ENCODE measurements at regions not wholly inside any gene's neighbourhood (a gene's known extent, or its start where the extent isn't known, plus 50 kb on each side); places are given as distances from the start of the nearest gene placed in this dataset.

DNA sequence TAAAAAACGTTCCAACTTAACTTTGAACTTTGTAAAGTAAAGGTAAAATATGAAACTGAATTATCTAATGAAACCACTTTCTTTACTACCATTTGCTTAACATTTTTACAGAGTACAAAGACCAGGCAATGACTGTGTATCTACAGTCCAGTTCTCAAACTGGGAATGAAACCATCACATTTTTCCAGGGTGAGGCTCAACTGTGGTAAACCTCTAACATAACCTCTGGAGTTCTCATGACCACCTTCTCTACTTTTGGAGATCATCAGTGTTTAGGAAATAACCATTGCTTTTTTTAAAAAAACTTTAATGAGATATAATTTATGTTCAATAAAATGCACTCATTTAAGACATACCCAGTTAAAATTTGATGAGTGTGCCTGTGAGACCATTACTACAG is 223.5 kb downstream of the RNF152 start:
- Histone ChIP-seq H3K4me1 (ENCODE audit: control insufficient read depth in 1 of 2, insufficient read depth in 2 of 2, low read length in 2 of 2) (no peaks in the 10 kb centered on the region), H3K9me2 (ENCODE audit: insufficient read depth) (no peaks in the 10 kb centered on the region), H3K4me3 (replicated peaks in 1 of 2; ENCODE audit: low read depth in 1 of 2, low read length in 2 of 2) (no peak overlapping the region), H3K36me3 (ENCODE audit: control insufficient read depth in 1 of 2, insufficient read depth in 2 of 2, low read length in 2 of 2) (no peaks in the 10 kb centered on the region), H3K27me3 (ENCODE audit: insufficient read depth, low read length) (peaks cover 19% of the 10 kb centered on the region), H3K4me2 (ENCODE audit: low read length) (no peak overlapping the region), H2AFZ (ENCODE audit: low read depth, low read length, poor library complexity, severe bottlenecking) (no peak overlapping the region), H3K27ac (ENCODE audit: low read depth, low read length) (no peak overlapping the region), H4K20me1 (ENCODE audit: insufficient read depth) (no peaks in the 10 kb centered on the region), H3K9ac (ENCODE audit: low read length) (no peak overlapping the region), H3K79me2 (ENCODE audit: insufficient read depth, low read length) (no peaks in the 10 kb centered on the region), H3K9me3 (ENCODE audit: control insufficient read depth in 1 of 2, insufficient read depth in 1 of 2, low read depth in 1 of 2, low read length in 2 of 2) (no peaks in the 10 kb centered on the region)
- DNase-seq (ENCODE audit: low read depth, low spot score) (no peak), ATAC-seq (no peak)
- no peak for TF ChIP-seq CEBPB (IDR thresholded peaks at IDR 0.05; ENCODE audit: low read depth)
- TF ChIP-seq SIN3A (IDR thresholded peaks at IDR 0.05; ENCODE audit: low read depth), result no peak
- no peak for TF ChIP-seq EZH2phosphoT487 (IDR thresholded peaks at IDR 0.05; ENCODE audit: borderline replicate concordance)
- no peak for TF ChIP-seq FOSL1 (IDR thresholded peaks at IDR 0.05; ENCODE audit: low read depth)
- TF ChIP-seq ATF3 (IDR thresholded peaks at IDR 0.05), result no peak
- TF ChIP-seq SP1 (IDR thresholded peaks at IDR 0.05; ENCODE audit: low read depth), result no peak
- no peak for TF ChIP-seq RAD21 (IDR thresholded peaks at IDR 0.05; ENCODE audit: low read depth)
- no peak for TF ChIP-seq ZBTB33 (IDR thresholded peaks at IDR 0.05; ENCODE audit: extremely low read depth, insufficient replicate concordance, low read length)
- no peak for TF ChIP-seq CBX3 (IDR thresholded peaks at IDR 0.05; ENCODE audit: low read depth)
- TF ChIP-seq EGR1 (IDR thresholded peaks at IDR 0.05; ENCODE audit: low read depth), result no peak
- TF ChIP-seq ZNF274 (IDR thresholded peaks at IDR 0.05; ENCODE audit: low read depth, low read length), result no peak
- TF ChIP-seq JUND (IDR thresholded peaks at IDR 0.05), result no peak
- TF ChIP-seq POLR2A (IDR thresholded peaks at IDR 0.05; ENCODE audit: borderline replicate concordance, extremely low read depth, insufficient read depth, insufficient read length), result no peak
- TF ChIP-seq REST (IDR thresholded peaks at IDR 0.05; ENCODE audit: low read depth), result no peak
- no peak for TF ChIP-seq MAX (IDR thresholded peaks at IDR 0.05)
- TF ChIP-seq, protein P1, sequence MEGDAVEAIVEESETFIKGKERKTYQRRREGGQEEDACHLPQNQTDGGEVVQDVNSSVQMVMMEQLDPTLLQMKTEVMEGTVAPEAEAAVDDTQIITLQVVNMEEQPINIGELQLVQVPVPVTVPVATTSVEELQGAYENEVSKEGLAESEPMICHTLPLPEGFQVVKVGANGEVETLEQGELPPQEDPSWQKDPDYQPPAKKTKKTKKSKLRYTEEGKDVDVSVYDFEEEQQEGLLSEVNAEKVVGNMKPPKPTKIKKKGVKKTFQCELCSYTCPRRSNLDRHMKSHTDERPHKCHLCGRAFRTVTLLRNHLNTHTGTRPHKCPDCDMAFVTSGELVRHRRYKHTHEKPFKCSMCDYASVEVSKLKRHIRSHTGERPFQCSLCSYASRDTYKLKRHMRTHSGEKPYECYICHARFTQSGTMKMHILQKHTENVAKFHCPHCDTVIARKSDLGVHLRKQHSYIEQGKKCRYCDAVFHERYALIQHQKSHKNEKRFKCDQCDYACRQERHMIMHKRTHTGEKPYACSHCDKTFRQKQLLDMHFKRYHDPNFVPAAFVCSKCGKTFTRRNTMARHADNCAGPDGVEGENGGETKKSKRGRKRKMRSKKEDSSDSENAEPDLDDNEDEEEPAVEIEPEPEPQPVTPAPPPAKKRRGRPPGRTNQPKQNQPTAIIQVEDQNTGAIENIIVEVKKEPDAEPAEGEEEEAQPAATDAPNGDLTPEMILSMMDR (IDR thresholded peaks at IDR 0.05 in 2 of 3, conservative IDR thresholded peaks at IDR 0.05 in 1 of 3; ENCODE audit: borderline replicate concordance in 1 of 3, insufficient read depth in 1 of 3, low read depth in 2 of 3, low read length in 2 of 3), result no peak
- intact Hi-C loops (cut with micrococcal nuclease), result no loop called here
- ChIA-PET CTCF (no interaction called here), RAD21 (ENCODE audit: low non-redundant PET in 1 of 2, low total read pairs in 2 of 2, uncharacterized antibody in 2 of 2, unreplicated experiment in 2 of 2) (no interaction called here), POLR2A (no interaction called here)
- no TSS peak for BruUV-seq (replicated peaks)

All from HCT116 (cell line).